NCI-H345 treated with DMSO at 0.1 percent for 48 hours (cell line): ENCODE measurements at regions not wholly inside any gene's neighbourhood (a gene's known extent, or its start where the extent isn't known, plus 50 kb on each side); places are given as distances from the start of the nearest gene placed in this dataset.

Experiments used
- DNase-seq: peaks from one replicate; lab custom pipeline; 2025; ENCODE audit not compliant: unreplicated experiment; lab: John Stamatoyannopoulos, UW

DNA sequence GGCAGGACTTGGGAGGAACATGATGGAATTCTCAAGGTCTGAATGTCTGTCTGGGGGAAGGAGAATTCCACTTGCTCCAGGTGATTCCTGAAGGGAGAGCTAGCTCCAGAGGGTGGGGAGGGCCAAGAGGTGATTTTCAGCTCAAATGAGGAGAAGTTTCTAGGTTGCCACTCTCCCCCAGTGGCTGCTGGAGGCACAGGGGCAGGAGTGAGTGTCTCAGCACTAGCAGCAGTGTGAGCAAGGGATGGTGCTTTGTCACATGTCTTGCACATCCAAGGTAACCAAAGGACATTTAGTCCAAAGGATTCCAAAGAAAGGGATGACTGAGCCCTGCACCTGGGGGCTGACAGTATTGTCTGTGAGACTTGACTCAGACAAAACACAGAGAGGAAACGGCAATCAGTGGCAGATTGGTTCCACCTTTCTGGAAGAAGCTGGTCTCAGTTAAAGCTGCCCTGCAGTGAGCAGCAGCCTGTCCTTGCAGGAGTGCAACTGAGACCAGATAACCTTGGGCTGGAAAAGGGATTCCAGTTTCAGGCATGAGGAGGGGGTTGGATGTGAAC, 51.2 kb upstream of the PCBD1 start:
- DNase-seq: no peak

DNA sequence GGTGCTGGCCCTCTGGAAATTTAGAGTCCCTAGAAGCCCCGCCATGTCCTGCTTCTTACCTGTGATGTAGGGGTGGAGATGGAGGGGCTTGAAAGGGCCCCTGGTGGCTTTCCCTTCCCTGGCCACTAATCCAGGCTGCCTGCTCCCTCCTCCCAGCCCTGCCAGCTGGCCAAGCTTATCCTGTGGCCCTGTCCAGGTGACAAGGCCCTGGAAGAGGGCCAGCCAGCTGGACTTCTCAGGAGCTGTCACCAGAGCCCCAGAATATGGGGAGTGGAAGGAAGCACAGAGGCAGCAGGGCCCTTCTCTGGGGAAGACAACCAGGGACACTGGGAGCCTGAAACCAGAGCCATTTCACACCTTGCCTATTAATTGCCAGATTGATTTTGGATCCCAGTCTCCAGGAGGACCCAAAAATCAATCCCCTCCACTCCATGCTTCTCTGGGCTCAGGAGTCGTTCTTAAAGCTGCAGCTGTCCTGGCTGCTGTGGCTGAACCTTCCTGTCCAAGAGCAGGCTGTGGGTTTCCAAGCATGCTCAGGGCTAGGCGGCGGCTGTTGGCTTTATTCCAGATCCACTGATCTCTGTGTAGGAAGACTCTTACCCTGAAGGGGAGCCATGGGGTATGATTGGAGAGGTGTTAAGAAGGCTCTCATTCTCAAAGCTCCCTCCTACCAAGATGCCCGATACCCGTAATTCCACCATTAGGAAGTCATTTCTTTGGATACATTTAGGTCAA, 52.6 kb upstream of the PCBD1 start:
- no peak for DNase-seq

DNA sequence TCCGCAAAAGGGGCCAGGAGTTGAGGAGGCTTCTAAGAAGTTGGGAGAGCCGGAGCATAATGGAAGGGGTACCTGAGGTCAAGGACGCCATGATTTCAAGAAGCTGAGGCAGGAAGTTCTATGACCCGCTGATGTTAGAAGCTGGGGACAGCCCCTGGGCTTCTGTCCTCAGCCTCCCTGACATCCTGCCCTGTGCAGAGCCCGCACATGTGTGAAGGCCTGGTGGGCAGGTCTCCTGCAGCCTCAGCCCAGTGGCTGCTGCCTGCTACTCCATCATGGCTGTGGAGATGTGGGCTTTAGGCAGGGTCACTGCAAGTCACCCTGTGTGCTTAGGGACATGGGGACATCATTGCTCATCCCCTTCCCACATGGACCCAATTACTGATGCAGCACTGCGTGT, 53.8 kb upstream of the PCBD1 start:
- DNase-seq: no peak

DNA sequence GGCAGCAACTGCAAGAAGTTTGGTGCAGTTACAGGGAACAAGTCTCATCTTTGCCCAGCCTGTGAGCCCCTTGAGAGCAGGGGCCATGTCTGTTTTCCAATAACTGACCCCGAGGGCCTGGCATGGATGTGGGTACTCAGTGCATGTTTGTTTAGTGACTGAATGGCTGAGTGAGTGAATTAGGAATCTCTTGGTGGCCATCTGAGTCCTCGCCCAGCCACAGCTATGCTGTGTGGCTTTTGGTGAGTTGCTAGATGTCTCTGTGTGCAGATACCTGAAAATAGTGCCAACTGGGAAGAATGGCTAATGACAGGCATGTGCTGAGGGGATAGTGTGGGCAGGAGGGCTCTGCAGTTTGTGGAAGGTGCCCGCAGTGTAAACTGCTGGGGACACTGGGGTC, 54.4 kb upstream of the PCBD1 start:
- no peak for DNase-seq

DNA sequence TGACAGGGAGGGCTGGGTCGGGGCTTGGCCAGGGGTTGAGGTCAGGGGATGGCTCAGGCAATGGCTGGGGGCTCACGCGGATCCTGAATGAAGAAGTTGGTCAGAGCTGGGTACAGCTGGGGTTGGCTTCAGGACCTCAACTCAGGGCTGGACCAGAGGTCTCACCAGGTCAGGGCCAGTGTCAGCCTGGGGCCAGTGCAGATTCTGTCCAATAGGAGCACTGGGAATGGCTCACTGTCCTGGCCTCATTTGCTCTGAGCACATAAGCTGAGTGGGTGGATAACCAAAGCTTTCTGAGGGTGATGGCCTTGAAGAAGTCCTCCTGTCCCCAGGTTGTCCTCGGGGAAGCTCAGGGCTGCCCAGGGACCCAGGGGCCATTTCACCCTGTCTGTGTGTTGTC, 54.9 kb upstream of the PCBD1 start:
- no peak for DNase-seq

DNA sequence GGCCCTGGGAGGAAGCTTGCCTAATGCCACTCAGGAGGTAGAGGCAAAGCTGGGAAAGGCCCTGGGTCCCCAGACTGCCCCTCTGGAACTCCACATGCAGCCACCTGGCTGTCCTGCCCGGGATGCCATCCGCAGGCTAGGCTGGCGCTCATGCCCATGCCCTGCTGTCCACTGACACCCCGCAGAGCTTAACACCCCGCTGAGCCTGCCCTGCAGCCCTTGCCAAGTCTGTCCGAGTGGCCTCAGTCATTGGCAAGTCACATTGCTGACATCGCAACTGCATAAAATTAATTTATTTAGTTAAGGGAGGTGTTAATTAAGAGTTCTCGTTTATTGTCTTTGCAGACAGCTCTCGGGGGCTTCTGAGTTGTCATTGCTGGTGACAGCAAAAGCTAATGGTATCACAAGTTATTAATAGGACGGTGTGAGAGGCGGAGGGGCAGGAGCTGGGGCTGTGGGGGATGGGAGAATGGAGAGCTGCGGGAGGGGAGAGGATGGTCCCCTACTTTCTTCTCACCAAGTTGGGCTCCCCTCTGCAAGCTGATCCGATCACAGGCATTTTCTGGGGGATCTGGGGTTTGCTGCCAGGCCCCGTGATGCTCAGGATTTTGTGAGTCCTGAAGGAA, 55.6 kb upstream of the PCBD1 start:
- no peak for DNase-seq

DNA sequence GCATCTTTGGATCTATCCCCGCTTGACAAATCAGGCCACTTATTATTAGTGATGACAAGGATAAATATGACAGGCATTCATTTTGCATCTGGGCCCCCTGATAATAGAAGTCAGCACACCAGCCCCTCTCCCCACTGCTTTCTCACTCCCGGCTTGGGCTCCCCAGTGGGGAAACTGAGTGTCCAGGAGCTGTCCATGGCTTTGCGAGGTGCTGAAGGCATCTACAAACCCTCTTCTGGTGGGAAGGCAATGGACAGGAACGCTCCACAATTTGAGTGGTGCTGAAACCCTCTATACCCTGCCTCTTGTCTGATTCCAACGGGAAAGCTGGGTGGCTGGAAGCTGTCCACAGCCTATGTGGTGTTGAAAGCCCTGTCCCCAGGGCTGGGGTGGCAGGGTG, 61.7 kb upstream of the PCBD1 start:
- DNase-seq: no peak

DNA sequence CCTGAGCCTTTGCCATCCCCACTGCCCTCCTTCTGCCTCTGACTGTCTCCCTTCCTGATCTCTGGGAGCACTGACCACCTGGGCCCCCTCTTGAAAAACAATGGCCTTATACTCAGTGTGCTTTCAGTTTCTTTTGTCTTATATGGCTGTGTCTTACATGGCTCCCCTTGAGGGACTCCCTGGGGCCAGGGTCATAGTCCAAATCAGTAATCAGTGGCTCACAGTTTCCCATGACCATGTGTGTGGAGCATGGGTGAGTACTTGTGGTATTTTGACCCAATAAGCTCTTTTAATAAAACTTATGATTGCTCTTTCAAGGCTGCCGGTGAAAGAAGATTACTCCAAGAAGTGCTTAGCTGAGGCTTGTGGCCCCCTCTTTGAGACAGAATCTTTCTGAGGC, 62.4 kb upstream of the PCBD1 start:
- no peak for DNase-seq

DNA sequence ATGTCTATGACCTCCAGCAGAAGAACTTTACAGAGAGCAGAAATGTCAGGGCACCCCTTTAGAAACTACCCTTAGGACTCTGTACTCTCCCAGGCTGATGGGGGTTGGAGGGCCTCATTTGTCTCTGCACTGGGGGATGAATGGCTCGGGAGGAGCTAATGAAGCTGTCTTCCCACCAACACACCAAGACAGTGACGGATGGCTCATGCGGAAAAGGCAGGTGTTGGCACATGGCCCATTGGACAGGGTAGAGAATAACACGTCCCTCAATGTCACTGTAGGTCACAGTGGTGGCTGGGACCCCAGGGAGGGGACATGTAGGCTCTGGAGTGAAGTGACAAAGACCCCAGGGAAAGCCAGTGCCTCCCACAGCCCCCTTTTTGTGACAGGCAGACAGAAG, 64.0 kb upstream of the PCBD1 start:
- DNase-seq: no peak

DNA sequence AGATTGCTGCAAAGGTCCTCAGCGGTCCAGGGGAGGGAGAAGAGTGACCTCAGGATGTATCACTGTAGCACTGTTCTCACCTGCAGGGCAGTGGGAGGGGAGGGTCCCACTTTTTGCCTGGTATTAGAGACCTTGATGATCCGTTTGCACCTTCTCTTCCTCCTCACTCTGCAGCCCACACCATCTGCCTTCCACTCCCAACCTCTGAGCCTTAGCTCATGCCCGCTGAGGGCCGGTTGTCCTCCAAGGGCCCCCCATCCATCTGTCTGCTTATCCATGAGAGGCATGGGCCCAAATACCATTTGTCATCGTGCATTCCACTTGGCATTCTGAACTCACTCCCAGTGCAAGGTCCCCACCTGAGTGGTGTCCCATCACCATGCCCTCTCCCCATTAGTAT, 64.6 kb upstream of the PCBD1 start:
- DNase-seq: no peak

DNA sequence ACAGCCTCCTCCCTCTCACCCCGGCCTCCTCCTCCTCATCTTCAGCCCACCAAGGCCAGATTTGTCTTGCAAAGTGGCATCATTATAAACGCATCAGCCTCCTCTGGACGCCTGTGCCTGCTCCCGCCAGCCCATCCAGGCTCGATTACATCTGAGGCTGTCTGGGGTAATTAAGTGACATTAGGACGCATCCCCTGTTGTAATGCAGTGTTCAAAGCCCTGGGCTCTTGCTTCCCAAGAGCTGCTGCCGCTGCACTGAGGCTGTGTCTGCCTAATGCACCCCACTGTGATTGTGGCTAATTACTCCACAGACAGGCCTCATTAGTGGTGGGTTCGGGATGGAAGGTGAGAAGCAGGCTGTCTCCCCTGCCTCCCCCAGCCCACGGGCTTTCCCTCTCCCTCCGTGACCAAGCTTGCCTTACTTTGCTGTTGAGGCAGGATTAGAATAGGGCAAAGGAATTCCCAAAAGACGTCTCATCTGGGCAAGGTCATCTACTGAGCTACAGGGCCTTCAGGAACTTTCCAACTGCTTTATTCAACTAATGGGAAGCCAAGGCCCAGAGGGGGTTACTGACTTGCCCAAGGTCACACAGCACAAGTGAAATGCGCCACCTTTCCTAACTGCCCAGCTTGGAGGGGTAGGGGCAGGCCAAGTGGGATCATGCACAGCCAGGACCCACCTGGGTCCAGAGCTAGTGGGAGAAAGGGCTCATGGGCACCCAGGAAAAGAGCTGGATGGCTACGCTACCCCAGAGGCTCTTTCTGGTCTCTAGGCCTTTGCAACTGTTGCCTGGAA, 66.2 kb upstream of the PCBD1 start:
- DNase-seq: no peak

DNA sequence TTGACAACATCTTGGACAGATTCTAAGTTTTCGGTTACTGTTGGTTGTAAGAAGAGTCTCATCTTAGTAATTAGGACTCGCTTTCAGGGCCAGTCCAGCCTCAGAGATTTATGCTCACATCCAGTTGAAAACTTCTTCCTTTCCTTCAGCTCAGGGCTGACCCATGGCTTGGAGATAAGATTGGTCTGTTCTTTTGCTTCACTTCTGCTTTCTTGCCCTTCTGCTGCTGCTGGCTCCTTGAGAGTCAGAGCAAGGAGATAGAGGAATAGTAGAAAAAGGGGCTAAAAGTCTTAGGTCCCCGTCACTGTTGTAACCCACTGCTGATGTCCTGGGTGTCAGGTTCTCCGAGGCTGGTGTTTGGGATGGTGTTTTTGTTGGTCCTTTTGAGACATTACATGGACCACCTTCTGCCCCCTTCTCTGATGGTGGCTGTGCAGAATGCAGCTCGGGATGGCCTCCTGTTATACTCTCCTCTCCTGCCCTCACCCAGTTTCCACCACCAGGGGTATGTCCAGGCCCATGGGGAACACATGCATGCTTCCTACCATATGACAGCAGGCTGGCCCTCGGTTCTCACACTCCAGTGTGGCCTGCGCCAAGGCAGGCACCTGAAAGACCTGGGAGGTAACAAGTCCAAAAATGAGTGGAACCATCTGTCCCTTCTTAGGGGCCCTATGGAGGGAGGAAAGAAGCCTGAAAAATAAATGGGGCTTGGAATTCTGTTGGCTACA, 67.8 kb upstream of the PCBD1 start:
- no peak for DNase-seq

DNA sequence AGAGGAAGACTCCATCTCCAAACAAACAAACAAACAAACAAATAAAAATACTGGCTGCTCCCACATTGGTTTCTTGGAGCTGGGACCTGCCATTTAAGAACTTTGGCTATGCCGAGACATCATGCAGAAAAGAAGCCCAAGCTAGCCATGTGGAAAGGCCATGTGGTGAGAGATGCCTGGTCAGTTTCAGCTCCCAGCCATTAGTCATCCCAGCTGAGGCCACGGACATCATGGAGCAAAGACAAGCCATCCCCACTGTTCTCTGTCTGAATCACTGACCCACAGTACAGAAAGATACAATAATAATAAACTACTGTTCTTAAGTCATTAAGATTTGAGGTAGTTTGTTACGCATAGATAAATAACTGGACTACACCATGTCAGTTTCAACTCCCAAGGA, 70.0 kb upstream of the PCBD1 start:
- no peak for DNase-seq

DNA sequence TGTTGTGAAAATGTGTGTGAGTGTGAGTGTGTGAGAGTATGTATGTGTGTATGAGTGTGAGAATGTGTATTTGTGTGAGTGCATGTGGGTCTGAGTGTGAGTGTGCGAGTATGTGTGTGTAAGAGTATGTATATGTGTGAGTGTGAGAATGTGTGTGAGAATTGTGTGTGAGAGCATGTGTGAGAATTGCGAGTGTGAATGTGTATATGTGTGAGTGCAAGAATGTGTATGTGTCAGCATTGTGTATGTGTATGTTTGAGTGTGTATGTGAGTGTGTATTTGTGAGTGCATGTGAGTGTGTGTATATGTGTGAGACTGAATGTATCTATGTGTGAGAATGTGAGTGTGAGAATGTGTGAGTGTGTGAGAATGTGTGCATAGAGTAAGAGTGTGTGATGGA, 72.0 kb upstream of the PCBD1 start:
- no peak for DNase-seq

DNA sequence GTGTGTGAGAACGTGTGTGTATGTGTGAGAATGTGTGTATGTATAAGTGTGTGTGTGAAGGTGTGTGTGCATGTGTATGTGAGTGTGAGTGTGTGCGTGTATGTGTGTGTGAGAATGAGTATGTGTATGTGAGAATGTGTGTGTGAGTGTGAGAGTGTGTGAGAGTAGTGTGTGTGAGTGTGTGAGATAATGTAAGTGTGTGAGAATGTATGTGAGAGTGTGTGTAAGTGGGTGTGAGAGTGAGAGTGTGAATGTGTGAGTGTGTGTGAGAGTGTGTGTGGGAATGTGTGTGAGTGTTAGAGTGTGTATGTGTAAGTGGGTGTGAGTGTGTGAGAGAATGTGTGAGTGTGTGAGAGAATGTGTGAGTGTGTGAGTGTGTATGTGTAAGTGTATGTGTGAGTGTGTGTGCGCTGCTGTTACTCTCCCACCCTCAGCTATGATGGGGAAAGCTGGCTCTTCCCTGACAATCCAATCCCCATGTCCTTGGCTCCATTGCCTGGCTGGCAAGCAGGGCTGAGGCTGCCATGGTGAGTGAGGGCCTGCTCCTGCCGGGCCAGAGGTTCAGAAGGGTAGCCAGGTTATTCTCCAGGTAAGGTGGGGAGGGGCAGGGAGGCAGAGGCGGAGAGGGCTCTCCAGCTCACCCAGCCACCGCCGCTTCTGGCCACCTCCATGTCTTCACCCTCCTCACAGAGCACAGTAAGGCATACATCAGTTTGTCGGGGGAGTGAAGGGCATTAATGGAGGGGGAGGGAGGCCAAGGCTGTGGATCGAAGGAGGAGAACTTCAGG, 72.6 kb upstream of the PCBD1 start:
- no peak for DNase-seq

DNA sequence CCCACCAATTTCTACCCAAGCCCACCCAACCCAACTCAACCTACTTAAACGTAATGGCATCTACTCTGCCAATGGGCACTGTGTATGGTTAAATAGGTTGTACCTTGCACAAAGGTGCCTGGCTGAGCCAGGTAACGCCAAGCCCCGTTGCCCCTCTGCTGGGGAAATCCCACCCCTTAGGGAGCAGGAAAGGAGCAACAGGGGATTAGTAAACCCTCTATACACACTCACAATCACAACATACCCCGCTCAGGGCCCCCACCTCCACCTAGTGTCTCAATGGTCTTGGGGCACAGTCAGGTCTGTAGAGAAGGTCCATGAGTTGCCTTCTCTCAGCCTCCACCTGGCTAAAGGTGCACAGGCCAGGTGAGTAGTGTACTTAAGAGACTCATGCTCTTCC, 74.3 kb upstream of the PCBD1 start:
- DNase-seq: no peak

DNA sequence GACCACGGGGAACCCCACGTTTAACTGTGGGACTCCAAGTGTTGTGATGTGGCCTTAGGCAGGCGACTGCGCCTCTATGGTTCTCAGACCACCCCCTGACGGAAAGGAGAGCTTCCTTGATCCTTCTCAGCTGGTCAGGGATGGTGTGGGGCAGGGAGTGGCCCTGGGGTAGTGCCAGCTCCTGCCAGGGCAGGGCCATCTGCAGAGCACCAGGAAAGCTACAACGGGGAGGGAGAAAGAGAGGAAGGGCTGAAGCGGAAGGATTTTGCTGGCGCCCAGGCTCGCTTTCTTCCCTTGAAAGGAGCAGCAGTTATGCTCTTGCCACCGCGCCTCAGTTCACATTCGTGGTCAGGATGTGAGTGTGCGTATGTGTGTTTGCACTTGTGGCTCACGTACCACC, 74.9 kb upstream of the PCBD1 start:
- DNase-seq: no peak

DNA sequence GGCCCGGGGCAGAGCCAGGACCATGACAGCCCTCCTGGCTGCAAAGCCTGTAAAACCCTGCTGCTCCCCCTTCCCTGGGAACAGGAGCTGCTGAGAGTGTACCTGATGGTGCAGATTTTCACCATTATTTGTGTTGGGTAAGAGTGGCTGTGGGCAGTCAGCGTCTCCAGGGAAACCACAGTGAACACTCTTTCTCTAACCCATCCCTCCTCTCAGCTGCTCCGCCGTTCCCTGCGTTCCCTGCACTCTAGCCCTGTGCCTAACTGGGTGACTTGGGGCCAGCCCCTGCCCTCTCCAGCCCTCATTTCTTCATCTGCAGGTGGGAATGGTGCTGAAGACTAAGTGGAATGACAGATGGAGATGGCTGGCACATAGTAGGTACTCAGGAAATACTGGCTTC, 75.9 kb upstream of the PCBD1 start:
- DNase-seq: no peak

DNA sequence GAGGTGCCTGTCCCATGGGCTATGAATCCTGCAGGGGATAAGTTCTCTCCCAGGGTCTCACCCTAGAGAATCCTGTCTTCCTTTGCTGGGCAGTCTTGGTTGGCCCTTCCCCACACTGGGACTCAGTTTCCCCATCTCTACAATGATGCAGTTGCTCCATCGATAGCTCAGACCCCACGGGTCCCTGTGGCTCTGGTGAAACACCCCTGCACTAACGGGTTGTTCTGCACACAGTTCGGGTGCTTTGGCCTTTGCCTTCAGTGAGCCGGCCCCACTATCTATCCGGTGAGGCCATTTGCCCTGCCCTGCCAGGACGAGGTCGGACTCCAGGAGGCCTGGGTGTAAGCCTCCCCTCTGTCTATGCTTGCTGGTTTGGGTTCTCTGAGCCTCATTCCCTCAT, 76.5 kb upstream of the PCBD1 start:
- no peak for DNase-seq

DNA sequence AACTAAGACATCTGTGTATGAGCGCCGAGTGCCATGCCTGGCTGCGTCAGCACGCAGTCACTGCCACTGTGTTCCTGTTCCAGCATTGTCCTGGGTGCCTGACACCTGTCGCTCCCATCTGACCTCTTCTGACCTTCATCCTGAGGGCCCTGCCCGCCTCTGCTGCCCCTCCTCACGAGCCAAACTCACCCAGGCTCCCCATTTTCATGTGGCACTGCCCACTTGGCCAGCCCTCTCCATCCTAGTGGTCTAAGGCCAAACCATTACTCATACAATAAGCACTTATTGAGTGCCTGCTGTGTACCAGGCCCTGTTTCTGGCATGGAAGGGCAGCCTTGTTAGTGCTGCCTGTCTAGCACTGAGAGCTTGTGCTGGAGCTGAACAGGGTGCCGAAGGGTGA, 77.2 kb upstream of the PCBD1 start:
- DNase-seq: no peak
